Ureter (tissue), 1 donor: ENCODE measurements at regions not wholly inside any gene's neighbourhood (a gene's known extent, or its start where the extent isn't known, plus 50 kb on each side); places are given as distances from the start of the nearest gene placed in this dataset.
"Not testable (repeated sequence)": the region's sequence is repeated elsewhere in the genome, so short reads cannot be mapped to it uniquely, and the experiment has no call there.

Source experiments
- DNase-seq: peaks from one replicate; pipeline ENCODE4 v3.0.0-alpha.2; 2020; ENCODE audit warnings: low spot score
- donor health status: DM: yes; HTN: yes; CAD: no.

- DNase-seq = not testable (repeated sequence)
These were observed 221.6 kb downstream of the FOXD4L6 start for GRCh38 chr9:40906879-40907278.

GRCh38 chr9:40892315-40892714 is 236.2 kb downstream of the FOXD4L6 start:
- DNase-seq = not testable (repeated sequence)

- not testable (repeated sequence) for DNase-seq
These were observed 242.6 kb downstream of the FOXD4L6 start for GRCh38 chr9:40885858-40886257.

GRCh38 chr9:40884902-40885490 is 243.5 kb downstream of the FOXD4L6 start:
- not testable (repeated sequence) for DNase-seq

- DNase-seq = no peak
These were observed 244.2 kb downstream of the FOXD4L6 start for GRCh38 chr9:40884072-40884901.

- not testable (repeated sequence) for DNase-seq
These were observed 244.9 kb downstream of the FOXD4L6 start for GRCh38 chr9:40883423-40884071.

GRCh38 chr9:40873753-40874295 is 254.7 kb downstream of the FOXD4L6 start:
- not testable (repeated sequence) for DNase-seq

GRCh38 chr9:40868437-40868836 is 260.0 kb downstream of the FOXD4L6 start:
- not testable (repeated sequence) for DNase-seq
